HG03469 (cell line): ENCODE measurements at regions not wholly inside any gene's neighbourhood (a gene's known extent, or its start where the extent isn't known, plus 50 kb on each side); places are given as distances from the start of the nearest gene placed in this dataset.

Source experiments
- ATAC-seq: cut with Tn5 transposase; IDR thresholded peaks from one replicate; pipeline ENCODE4 v1.9.1; 2021; ENCODE audit warnings: mild to moderate bottlenecking, moderate library complexity, moderate number of reproducible peaks; ENCODE audit not compliant: unreplicated experiment

GRCh38 chr13:85742355-85742754 is 56.9 kb downstream of the SLITRK6 start:
- no peak for ATAC-seq

GRCh38 chr13:85741017-85741416 is 58.2 kb downstream of the SLITRK6 start:
- no peak for ATAC-seq

- no peak for ATAC-seq
Measured at GRCh38 chr13:85738696-85739320, 60.4 kb downstream of the SLITRK6 start.

- ATAC-seq, result no peak
Measured at GRCh38 chr13:85737952-85738351, 61.3 kb downstream of the SLITRK6 start.

- no peak for ATAC-seq
Measured at GRCh38 chr13:85729296-85729695, 69.9 kb downstream of the SLITRK6 start.

GRCh38 chr13:85728811-85729210 is 70.4 kb downstream of the SLITRK6 start:
- ATAC-seq, result no peak

GRCh38 chr13:85725433-85725832 is 73.8 kb downstream of the SLITRK6 start:
- ATAC-seq, result no peak

GRCh38 chr13:85724546-85725432 is 74.4 kb downstream of the SLITRK6 start:
- no peak for ATAC-seq

GRCh38 chr13:85719749-85720148 is 79.5 kb downstream of the SLITRK6 start:
- no peak for ATAC-seq

GRCh38 chr13:85717921-85718320 is 81.3 kb downstream of the SLITRK6 start:
- ATAC-seq, result no peak

- ATAC-seq, result no peak
Measured at GRCh38 chr13:85710545-85710944, 88.7 kb downstream of the SLITRK6 start.

- no peak for ATAC-seq
Measured at GRCh38 chr13:85709721-85710120, 89.5 kb downstream of the SLITRK6 start.

- no peak for ATAC-seq
Measured at GRCh38 chr13:85709072-85709471, 90.1 kb downstream of the SLITRK6 start.

GRCh38 chr13:85700906-85701305 is 98.3 kb downstream of the SLITRK6 start:
- ATAC-seq, result no peak

- ATAC-seq, result no peak
Measured at GRCh38 chr13:85698256-85698655, 101.0 kb downstream of the SLITRK6 start.

- no peak for ATAC-seq
Measured at GRCh38 chr13:85694992-85695391, 104.2 kb downstream of the SLITRK6 start.

GRCh38 chr13:85693889-85694511 is 105.2 kb downstream of the SLITRK6 start:
- ATAC-seq, result no peak

GRCh38 chr13:85690368-85690767 is 108.9 kb downstream of the SLITRK6 start:
- ATAC-seq, result no peak

- ATAC-seq, result no peak
Measured at GRCh38 chr13:85685436-85685835, 113.8 kb downstream of the SLITRK6 start.

- ATAC-seq, result no peak
Measured at GRCh38 chr13:85675151-85675907, 123.9 kb downstream of the SLITRK6 start.

GRCh38 chr13:85671336-85671735 is 127.9 kb downstream of the SLITRK6 start:
- no peak for ATAC-seq
